ENCODE measurements at regions not wholly inside any gene's neighbourhood (a gene's known extent, or its start where the extent isn't known, plus 50 kb on each side); places are given as distances from the start of the nearest gene placed in this dataset.

- Histone ChIP-seq H2BK120ac (ENCODE audit: low read depth, low read length) (no peak overlapping the region), H3K23ac (ENCODE audit: low read length in 2 of 2) (no peak overlapping the region), H2BK15ac (ENCODE audit: low read depth, poor library complexity, severe bottlenecking) (no peak overlapping the region), H4K91ac (ENCODE audit: low read length) (no peak overlapping the region), H3K27me3 (ENCODE audit: control insufficient read depth in 1 of 2, insufficient read depth in 1 of 2, low read length in 2 of 2) (no peaks in the 10 kb centered on the region), H2BK12ac (ENCODE audit: low read length in 2 of 2) (no peak overlapping the region), H2BK5ac (ENCODE audit: low read depth, low read length, poor library complexity, severe bottlenecking) (no peak overlapping the region), H3K9me3 (ENCODE audit: control insufficient read depth, low read length) (peaks cover 4% of the 10 kb centered on the region), H3K14ac (ENCODE audit: low read length in 2 of 2) (no peak overlapping the region), H3K9ac (ENCODE audit: low read length) (no peak overlapping the region), H3K4me2 (ENCODE audit: low read length, poor library complexity, severe bottlenecking) (no peak overlapping the region), H2AK5ac (ENCODE audit: low read length, severe bottlenecking) (no peak overlapping the region), H3K4ac (ENCODE audit: low read depth in 1 of 2, low read length in 2 of 2) (no peak overlapping the region), H4K8ac (ENCODE audit: low read length) (no peak overlapping the region), H3K36me3 (ENCODE audit: control insufficient read depth in 1 of 2, insufficient read depth in 2 of 2, low read depth in 1 of 2, low read length in 2 of 2) (no peaks in the 10 kb centered on the region), H3K4me3 (ENCODE audit: insufficient read depth in 1 of 2, low read depth in 1 of 2, low read length in 2 of 2) (no peak overlapping the region), H2AFZ (ENCODE audit: low read depth, low read length) (no peak overlapping the region), H3K4me1 (ENCODE audit: control insufficient read depth, insufficient read depth, low read depth, low read length) (no peaks in the 10 kb centered on the region), H3K79me1 (replicated peaks; ENCODE audit: low read length, poor library complexity, severe bottlenecking) (no peaks in the 10 kb centered on the region), H3K18ac (ENCODE audit: low read depth in 1 of 2, low read length in 2 of 2) (no peak overlapping the region), H3K27ac (ENCODE audit: low read length, poor library complexity, severe bottlenecking) (no peak overlapping the region)
- WGBS: 36% methylated on average over 1 of the region's 1 CpG
- DNase-seq: no peak
Observed at GRCh38 chr7:69199661-69200060, 398.6 kb upstream of the AUTS2 start.

- H2BK5ac ChIP-seq (ENCODE audit: low read depth, low read length, poor library complexity, severe bottlenecking): no peak overlapping the region
- no peak overlapping the region for H3K18ac ChIP-seq (ENCODE audit: low read depth in 1 of 2, low read length in 2 of 2)
- no peak overlapping the region for H3K27ac ChIP-seq (ENCODE audit: low read length, poor library complexity, severe bottlenecking)
- no peak overlapping the region for H3K23ac ChIP-seq (ENCODE audit: low read length in 2 of 2)
- H3K27me3 ChIP-seq (ENCODE audit: control insufficient read depth in 1 of 2, insufficient read depth in 1 of 2, low read length in 2 of 2): no peaks in the 10 kb centered on the region
- no peak overlapping the region for H2BK12ac ChIP-seq (ENCODE audit: low read length in 2 of 2)
- no peak overlapping the region for H3K4ac ChIP-seq (ENCODE audit: low read depth in 1 of 2, low read length in 2 of 2)
- no peak overlapping the region for H3K4me2 ChIP-seq (ENCODE audit: low read length, poor library complexity, severe bottlenecking)
- no peak overlapping the region for H2BK120ac ChIP-seq (ENCODE audit: low read depth, low read length)
- DNase-seq: no peak
- no peak overlapping the region for H4K91ac ChIP-seq (ENCODE audit: low read length)
- H2BK15ac ChIP-seq (ENCODE audit: low read depth, poor library complexity, severe bottlenecking): no peak overlapping the region
- H3K9me3 ChIP-seq (ENCODE audit: control insufficient read depth, low read length): no peaks in the 10 kb centered on the region
- no peaks in the 10 kb centered on the region for H3K79me1 ChIP-seq (replicated peaks; ENCODE audit: low read length, poor library complexity, severe bottlenecking)
- peak overlapping the region; percentile 72 for H3K9ac ChIP-seq (ENCODE audit: low read length)
- H2AK5ac ChIP-seq (ENCODE audit: low read length, severe bottlenecking): no peak overlapping the region
- no CpG with 5 or more reads among the region's 2 CpGs for WGBS
- H3K4me3 ChIP-seq (ENCODE audit: insufficient read depth in 1 of 2, low read depth in 1 of 2, low read length in 2 of 2): no peak overlapping the region
- H3K4me1 ChIP-seq (ENCODE audit: control insufficient read depth, insufficient read depth, low read depth, low read length): no peaks in the 10 kb centered on the region
- H4K8ac ChIP-seq (ENCODE audit: low read length): no peak overlapping the region
- no peak overlapping the region for H2AFZ ChIP-seq (ENCODE audit: low read depth, low read length)
- no peak overlapping the region for H3K14ac ChIP-seq (ENCODE audit: low read length in 2 of 2)
- no peaks in the 10 kb centered on the region for H3K36me3 ChIP-seq (ENCODE audit: control insufficient read depth in 1 of 2, insufficient read depth in 2 of 2, low read depth in 1 of 2, low read length in 2 of 2)
Observed at GRCh38 chr7:69203871-69204270, 394.4 kb upstream of the AUTS2 start.

GRCh38 chr7:69204943-69205342 is 393.3 kb upstream of the AUTS2 start:
- H3K18ac ChIP-seq (ENCODE audit: low read depth in 1 of 2, low read length in 2 of 2): no peak overlapping the region
- no peaks in the 10 kb centered on the region for H3K79me1 ChIP-seq (replicated peaks; ENCODE audit: low read length, poor library complexity, severe bottlenecking)
- H3K9me3 ChIP-seq (ENCODE audit: control insufficient read depth, low read length): no peaks in the 10 kb centered on the region
- no peak overlapping the region for H3K4me3 ChIP-seq (ENCODE audit: insufficient read depth in 1 of 2, low read depth in 1 of 2, low read length in 2 of 2)
- no peak overlapping the region for H4K8ac ChIP-seq (ENCODE audit: low read length)
- no peak for DNase-seq
- peak overlapping the region; percentile 72 for H3K9ac ChIP-seq (ENCODE audit: low read length)
- WGBS: 80% methylated on average over 1 of the region's 3 CpGs
- H4K91ac ChIP-seq (ENCODE audit: low read length): no peak overlapping the region
- no peak overlapping the region for H3K14ac ChIP-seq (ENCODE audit: low read length in 2 of 2)
- H2AFZ ChIP-seq (ENCODE audit: low read depth, low read length): no peak overlapping the region
- no peak overlapping the region for H2BK15ac ChIP-seq (ENCODE audit: low read depth, poor library complexity, severe bottlenecking)
- H3K27ac ChIP-seq (ENCODE audit: low read length, poor library complexity, severe bottlenecking): no peak overlapping the region
- H2BK120ac ChIP-seq (ENCODE audit: low read depth, low read length): no peak overlapping the region
- no peak overlapping the region for H2BK5ac ChIP-seq (ENCODE audit: low read depth, low read length, poor library complexity, severe bottlenecking)
- no peak overlapping the region for H2AK5ac ChIP-seq (ENCODE audit: low read length, severe bottlenecking)
- no peaks in the 10 kb centered on the region for H3K36me3 ChIP-seq (ENCODE audit: control insufficient read depth in 1 of 2, insufficient read depth in 2 of 2, low read depth in 1 of 2, low read length in 2 of 2)
- no peaks in the 10 kb centered on the region for H3K27me3 ChIP-seq (ENCODE audit: control insufficient read depth in 1 of 2, insufficient read depth in 1 of 2, low read length in 2 of 2)
- H3K4ac ChIP-seq (ENCODE audit: low read depth in 1 of 2, low read length in 2 of 2): no peak overlapping the region
- H3K4me1 ChIP-seq (ENCODE audit: control insufficient read depth, insufficient read depth, low read depth, low read length): no peaks in the 10 kb centered on the region
- no peak overlapping the region for H2BK12ac ChIP-seq (ENCODE audit: low read length in 2 of 2)
- H3K23ac ChIP-seq (ENCODE audit: low read length in 2 of 2): no peak overlapping the region
- H3K4me2 ChIP-seq (ENCODE audit: low read length, poor library complexity, severe bottlenecking): no peak overlapping the region

GRCh38 chr7:69205581-69205980 is 392.7 kb upstream of the AUTS2 start:
- H3K36me3 ChIP-seq (ENCODE audit: control insufficient read depth in 1 of 2, insufficient read depth in 2 of 2, low read depth in 1 of 2, low read length in 2 of 2): no peaks in the 10 kb centered on the region
- H2AK5ac ChIP-seq (ENCODE audit: low read length, severe bottlenecking): no peak overlapping the region
- H3K4me1 ChIP-seq (ENCODE audit: control insufficient read depth, insufficient read depth, low read depth, low read length): no peaks in the 10 kb centered on the region
- no peak overlapping the region for H3K27ac ChIP-seq (ENCODE audit: low read length, poor library complexity, severe bottlenecking)
- no peak overlapping the region for H3K14ac ChIP-seq (ENCODE audit: low read length in 2 of 2)
- H3K4ac ChIP-seq (ENCODE audit: low read depth in 1 of 2, low read length in 2 of 2): no peak overlapping the region
- no peaks in the 10 kb centered on the region for H3K9me3 ChIP-seq (ENCODE audit: control insufficient read depth, low read length)
- H2BK12ac ChIP-seq (ENCODE audit: low read length in 2 of 2): no peak overlapping the region
- DNase-seq: no peak
- H4K8ac ChIP-seq (ENCODE audit: low read length): no peak overlapping the region
- H3K23ac ChIP-seq (ENCODE audit: low read length in 2 of 2): no peak overlapping the region
- no peak overlapping the region for H2BK15ac ChIP-seq (ENCODE audit: low read depth, poor library complexity, severe bottlenecking)
- no peaks in the 10 kb centered on the region for H3K79me1 ChIP-seq (replicated peaks; ENCODE audit: low read length, poor library complexity, severe bottlenecking)
- H3K4me2 ChIP-seq (ENCODE audit: low read length, poor library complexity, severe bottlenecking): no peak overlapping the region
- H3K9ac ChIP-seq (ENCODE audit: low read length): no peak overlapping the region
- no peak overlapping the region for H2BK5ac ChIP-seq (ENCODE audit: low read depth, low read length, poor library complexity, severe bottlenecking)
- H3K18ac ChIP-seq (ENCODE audit: low read depth in 1 of 2, low read length in 2 of 2): no peak overlapping the region
- no peak overlapping the region for H2BK120ac ChIP-seq (ENCODE audit: low read depth, low read length)
- H3K4me3 ChIP-seq (ENCODE audit: insufficient read depth in 1 of 2, low read depth in 1 of 2, low read length in 2 of 2): no peak overlapping the region
- no peak overlapping the region for H4K91ac ChIP-seq (ENCODE audit: low read length)
- H2AFZ ChIP-seq (ENCODE audit: low read depth, low read length): no peak overlapping the region
- no peaks in the 10 kb centered on the region for H3K27me3 ChIP-seq (ENCODE audit: control insufficient read depth in 1 of 2, insufficient read depth in 1 of 2, low read length in 2 of 2)
